ENCODE measurements at regions not wholly inside any gene's neighbourhood (a gene's known extent, or its start where the extent isn't known, plus 50 kb on each side); places are given as distances from the start of the nearest gene placed in this dataset.
"Not testable (repeated sequence)": the region's sequence is repeated elsewhere in the genome, so short reads cannot be mapped to it uniquely, and the experiment has no call there.

DNA sequence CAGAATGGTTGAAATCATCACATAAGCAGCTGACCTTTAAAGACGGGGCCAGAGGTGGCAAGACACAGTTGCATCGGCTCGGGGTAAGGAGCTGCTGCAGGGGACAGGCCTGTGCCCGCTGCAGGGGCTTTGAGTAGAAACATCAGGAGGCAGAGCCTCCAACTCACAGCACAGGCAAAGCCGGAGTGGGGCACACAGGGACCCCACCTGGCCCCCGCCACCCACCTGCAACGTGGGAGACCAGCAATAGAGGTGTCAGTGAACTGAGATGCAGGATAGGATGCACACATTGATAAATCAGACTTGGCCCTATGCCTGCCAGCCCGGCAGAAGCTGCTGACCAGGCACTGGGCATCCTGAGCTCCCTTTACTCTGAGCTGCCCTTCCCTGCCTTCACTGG lies 257.2 kb downstream of the NPHP4 start:
- no peak for DNase-seq (ENCODE audit: low read depth)

DNA sequence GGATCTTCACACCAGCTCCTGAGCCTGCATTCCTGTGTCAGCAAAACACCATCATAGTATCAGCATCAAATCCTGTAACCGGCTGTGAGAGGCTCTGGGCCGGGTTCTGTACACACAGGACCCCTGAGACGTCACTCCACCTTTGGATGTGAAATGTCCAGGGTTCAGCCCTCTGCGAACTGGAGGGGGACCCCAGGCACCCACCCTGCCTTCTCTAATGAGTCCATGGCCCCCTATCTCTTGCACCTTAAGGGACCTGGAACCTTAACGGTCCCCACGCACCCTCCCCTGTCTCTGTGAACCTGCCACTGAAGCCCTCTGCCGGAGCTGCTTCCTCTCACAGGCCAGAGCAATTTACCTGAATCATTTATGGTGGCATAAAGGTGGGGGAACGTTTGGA lies 257.8 kb downstream of the NPHP4 start:
- DNase-seq (ENCODE audit: low read depth): no peak

DNA sequence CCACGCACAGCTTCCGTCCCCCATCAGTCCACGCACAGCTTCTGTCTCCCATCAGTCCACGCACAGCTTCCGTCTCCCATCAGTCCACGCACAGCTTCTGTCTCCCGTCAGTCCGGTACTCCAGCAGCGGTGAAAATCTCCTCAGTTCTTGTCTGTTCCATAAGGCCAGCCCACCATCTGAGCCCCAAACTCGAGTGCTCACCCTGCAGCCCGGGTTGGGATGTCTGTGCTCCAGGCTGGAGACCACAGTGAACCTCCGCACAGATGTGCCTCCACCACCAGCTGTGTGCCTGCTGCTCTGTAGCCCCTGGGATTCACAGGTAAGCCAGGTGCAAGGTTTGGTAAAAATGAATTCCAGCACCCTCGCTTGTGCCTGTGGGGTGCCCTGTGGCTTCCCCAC lies 258.6 kb downstream of the NPHP4 start:
- DNase-seq (ENCODE audit: low read depth): no peak

DNA sequence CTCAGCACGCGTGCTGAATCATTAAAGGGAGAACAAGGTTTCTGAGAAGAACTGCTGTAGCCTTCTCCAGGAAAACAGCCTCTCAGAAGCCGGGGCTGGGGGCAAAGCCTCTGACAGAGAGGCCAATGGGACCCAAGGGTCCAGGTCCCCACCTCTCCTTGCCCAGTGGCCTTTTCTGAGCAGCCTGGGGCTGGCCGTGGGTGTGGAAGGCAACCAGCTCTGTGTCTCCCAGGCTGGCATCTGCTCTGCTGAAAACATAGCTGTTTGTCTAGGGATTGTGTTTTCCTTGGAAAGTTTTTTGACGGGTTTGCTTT lies 261.2 kb downstream of the NPHP4 start:
- no peak for DNase-seq (ENCODE audit: low read depth)

DNA sequence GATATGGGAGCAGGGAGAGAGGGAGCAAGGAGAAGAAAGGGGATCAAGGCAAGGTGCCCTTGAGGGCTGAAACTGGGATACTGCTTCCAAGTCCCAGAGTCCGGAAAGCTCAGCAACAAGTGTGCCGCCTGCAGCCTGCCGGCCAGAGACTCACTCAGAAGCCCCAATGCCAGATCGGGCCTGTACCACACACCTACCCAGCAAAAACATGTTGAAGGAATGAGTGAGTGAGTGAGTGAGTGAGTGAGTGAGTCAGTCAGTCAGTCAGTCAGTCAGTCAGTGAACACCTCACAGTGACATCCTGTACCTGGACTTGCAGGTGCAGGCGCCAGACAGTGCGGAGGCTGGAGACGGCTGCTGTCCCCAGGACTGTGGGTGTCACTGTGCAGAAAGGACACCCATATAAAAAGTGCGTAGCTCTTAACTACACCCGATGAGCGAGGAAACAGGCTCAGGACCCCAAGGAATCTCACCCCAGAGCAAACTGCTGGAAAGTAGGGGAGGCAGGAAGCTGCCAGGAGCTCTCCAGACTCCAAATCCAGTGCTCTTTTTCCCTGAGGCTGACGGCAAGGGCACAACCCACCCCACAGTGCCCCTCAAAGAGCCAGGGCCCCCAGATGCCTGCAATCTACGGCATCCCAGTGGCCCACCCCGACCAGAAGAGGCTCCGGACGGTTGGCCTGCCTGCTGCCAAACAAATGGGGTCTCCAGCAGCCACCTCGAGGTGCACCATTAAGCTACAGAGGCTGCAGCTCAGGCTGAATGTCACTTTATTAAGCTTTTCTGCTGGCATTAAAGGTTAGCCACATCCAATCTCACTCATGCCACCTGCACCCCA lies 261.7 kb downstream of the NPHP4 start:
- no peak for DNase-seq (ENCODE audit: low read depth)

DNA sequence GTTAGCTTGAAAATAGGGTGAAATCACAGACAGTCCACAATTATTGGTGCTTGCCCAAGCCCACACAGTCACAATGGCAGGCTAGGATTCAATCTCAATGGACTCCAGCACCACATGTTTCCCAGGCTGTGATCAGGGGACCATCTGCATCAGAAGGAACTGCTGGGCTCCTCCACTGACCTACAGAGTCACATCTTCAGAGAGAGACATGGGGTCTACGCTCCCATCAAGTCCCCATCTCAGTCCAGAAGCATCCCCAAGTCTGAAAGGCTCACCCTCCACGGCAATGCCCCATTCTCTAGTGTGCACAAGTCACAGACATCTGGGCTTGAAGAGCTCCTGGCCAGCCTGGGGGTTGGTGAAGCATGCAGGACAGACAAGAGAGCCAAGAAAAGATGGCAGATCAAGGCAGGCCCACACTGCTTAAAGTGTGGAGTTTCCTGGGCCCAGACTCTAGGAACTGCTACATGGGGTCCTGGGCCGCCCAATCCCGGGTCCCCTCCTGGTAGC lies 262.5 kb downstream of the NPHP4 start:
- DNase-seq (ENCODE audit: low read depth): no peak

DNA sequence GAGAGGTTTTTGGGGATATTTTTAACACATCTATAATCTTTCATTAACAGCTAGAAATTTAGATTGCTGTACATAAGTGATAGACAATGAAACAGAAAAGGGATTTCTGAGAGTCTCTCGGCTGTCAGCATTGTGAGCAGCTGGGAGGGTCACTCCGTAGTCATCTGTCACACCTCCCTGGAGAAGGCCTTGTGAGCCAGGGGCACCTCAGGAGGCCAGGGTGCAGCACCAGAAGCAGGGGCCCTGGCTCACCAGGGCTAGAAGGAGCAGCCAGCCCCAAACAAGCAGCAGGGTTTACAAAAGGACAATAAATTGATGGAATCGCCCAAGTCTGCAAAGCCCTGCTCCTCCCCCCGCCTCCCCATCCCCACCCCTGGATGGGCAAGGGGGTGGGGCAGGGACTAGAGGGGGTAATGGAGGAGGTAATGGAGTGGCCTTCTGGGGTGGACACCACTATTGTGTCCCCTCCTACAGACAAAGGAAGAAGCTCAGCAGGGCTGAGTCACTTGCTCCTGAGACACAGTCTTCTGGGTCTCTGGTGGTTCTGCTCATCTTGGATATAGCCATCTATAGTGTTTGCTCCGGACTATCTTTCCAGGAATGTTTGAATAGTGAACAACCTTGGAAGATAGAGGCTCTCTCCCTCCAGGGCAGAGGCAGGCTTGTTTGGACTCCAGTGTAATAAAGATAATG lies 263.4 kb downstream of the NPHP4 start:
- DNase-seq (ENCODE audit: low read depth): no peak

DNA sequence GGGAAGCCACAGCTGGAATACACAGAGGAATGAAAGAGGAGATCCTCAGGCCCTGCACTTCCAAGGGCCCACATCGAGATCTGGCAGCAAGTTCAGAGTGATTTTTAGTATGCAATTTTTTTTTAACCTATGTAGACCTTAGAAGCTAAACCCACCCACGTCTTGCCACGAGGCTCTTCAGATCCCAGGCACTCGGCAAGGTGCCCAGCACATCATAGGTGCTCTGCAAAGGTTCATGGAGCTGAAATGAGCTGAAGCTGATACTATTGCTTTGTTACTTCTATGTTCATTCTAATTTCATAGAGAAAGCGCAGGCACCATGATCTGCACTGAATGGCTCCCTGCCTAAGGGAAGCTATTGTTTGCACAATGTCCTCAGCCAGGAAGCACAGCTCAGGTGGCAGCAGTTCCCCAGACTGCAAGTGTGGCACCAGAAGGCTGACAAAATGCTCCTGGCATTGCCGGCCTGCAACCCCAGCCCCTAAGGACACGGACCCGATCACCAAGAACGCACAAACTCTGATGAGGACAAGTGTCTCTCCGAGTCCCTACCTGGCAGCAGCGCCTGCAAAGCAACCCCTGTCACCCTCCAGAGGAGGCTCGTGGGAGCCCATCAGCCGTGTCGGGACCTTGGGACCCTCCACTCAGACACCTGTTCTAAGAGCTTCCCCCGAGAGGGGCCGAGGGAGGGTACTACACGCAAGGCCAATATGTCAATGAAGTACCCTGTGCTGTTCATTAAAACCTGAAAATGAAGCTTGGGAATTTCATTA lies 264.2 kb downstream of the NPHP4 start:
- no peak for DNase-seq (ENCODE audit: low read depth)

DNA sequence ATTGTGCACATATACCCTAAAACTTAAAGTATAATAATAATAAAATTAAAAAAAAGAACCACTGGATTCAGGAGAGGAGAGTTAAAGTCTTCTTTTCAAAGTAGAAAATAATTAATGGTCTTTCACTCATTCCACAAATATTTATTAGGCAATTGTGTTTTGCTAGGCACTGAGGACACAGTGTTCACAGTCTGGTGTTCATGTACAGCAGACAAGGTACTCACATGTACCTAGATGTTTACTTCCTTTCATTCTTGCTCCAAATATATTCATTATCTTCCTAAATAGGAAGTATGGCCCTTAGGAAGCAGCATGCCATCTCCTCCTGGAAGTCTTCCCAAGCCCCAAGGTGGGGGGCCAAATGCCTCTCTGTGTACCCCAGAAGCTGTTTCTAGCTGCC lies 265.0 kb downstream of the NPHP4 start:
- no peak for DNase-seq (ENCODE audit: low read depth)

DNA sequence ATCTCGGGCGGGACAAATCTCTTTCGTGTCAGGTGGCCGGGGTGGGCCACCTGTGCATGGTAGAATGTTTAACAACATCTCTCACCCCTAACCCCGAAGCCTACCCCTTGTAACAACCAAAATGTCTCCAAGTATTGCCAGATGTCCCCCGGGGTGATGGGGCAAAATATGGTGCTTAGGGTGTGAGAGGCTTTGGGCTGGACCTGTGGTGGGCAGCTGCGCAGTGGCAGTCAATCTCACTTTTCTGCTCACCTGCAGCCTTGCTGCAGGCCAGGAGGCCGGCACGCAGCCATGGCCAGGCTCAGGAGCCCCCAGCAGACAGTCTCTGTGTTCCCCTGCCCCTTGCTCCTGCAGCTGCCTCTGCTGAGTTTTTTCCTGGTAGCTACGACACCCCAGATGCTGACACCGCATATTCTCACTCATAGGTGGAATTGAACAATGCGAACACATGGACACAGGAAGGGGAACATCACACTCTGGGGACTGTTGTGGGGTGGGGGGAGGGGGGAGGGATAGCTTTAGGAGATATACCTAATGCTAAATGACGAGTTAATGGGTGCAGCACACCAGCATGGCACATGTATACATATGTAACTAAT lies 265.5 kb downstream of the NPHP4 start:
- not testable (repeated sequence) for DNase-seq (ENCODE audit: low read depth)

DNA sequence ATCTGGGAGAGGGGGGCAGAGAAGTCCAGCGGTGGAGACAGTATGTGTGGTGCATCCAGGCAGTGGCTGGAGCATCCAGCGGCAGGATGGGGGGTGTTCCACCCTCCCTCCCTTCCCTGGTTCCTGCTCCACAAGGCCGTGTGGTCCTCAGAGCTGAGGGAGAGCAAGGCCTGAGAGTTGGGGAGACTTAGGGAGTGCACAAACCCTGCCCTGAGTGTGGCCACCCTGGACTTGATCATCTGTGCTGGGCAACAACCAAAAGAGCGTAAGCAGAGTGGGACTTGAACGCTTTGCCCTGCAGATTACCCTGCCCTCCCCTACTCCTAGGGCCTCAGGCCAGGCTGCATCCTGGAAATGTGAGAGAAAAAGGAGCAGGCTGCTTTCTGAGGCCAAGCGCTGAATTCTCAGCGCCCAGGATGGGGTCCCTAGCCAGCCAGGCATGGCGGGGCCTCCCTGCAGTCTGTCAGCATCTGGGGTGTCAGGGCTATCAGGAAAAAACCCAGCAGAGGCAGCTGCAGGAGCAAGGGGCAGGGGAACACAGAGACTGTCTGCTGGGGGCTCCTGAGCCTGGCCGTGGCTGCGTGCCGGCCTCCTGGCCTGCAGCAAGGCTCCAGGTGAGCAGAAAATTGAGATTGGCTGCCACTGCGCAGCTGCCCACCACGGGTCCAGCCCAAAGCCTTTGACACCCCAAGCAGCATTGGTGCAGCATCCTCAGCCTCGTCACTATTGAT lies 266.2 kb downstream of the NPHP4 start:
- no peak for DNase-seq (ENCODE audit: low read depth)

DNA sequence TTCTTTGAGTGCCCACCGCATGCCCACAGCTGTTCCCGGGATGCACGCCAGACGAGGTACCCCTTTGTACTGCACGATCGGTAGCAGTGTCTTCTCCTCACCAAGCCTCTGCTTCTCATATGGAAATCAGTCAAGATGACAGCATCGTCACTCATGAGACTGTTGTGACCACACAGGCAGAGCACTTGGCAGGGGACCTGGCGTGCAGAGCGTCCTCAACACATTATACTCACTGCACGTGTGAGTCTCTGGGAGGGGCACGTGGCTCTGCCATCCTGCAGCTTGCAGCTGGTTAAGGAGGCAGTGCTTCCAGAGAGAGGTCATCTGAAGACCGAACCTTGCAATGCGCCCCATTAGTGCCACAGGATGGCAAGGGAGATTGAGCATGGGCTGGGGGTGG lies 266.8 kb downstream of the NPHP4 start:
- no peak for DNase-seq (ENCODE audit: low read depth)

DNA sequence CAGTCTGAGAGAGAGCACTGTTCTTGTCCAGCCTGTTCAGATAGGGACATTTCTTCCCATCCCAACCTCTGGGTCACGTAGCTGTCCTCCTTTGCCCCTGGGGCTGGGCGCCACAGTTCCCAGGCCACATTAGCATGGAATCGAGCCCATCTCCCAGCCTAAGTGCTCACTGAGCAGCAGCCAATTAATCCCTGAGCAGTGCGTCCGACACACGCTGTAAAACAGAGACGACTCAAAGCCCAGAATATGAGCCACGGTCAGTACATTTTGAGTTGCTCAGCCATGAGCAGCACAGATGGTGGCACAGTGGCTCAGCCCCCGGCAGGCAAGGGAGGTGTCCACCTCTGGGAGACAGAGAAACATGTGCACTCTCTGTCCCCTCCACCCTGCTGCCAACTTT lies 267.4 kb downstream of the NPHP4 start:
- DNase-seq (ENCODE audit: low read depth): no peak

DNA sequence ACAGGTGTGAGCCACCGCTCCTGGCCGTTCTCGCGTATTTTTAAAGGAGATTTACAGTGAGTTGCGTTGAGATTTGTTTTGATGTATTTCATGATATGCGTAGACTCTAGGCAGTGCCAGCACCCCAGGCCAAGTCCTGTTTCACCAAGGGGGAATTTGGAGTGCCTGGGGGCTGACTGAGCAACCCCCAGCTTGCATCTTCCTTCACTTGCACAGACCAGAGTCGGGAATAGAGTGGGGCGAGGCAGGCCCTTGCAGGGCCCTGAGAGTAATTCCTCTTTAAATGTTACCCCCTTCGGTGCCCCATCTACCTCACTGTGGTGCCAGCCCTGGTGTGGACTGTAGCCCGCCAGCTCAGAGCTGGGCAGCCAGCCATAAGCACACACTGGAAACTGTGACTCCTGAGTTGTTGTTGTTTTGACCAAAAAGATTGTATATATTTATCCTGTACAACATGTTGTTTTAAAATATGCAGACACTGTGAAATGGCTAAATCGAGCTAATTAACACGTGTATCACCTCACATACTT lies 269.5 kb downstream of the NPHP4 start:
- DNase-seq (ENCODE audit: low read depth): no peak

DNA sequence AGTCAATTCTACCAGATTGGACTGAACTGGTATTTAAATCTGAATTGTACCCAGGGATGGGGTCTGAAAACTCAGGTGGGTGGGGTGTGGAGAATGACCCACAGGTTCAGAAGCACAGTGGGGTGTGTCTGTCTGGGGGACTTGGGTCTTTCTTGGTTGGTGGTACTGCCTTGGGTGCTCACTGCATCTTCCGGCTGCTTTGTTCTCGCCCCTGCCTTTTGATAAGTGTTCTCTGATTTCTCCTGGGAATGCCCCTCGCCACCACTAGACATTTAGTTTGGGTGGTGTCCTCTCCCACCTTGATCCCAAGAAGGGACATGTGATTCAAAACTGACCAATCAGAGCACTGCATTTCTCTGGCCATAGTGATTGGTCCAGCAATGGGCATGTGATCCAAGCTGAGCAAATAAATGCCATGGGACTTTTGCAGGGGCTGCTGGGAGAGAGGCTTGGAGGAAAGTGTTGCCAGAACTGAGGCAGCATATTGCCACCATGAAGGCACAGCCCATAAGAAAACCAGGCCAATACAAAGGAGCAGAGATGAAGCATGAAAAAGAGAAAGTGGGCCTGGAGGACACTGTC lies 270.5 kb downstream of the NPHP4 start:
- DNase-seq (ENCODE audit: low read depth): no peak

DNA sequence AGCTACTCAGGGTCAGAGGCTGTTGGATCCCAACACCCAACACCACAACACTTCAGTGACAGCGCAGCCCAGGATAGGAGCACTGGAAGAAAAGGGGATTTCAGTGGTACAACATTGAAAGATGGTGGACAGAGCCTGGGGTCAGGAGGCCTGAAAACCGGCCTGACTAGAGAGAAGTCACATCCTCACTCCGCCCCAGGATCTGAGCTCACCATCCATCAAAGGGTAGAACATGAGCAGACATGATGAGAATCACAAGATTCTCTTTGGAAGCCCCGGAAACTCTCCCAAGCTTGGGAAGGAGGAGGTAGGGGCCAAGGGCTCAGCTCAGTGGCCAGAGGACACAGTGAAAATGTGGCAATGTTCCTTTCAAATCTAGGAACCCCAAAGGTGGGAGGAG lies 271.3 kb downstream of the NPHP4 start:
- DNase-seq (ENCODE audit: low read depth): no peak

DNA sequence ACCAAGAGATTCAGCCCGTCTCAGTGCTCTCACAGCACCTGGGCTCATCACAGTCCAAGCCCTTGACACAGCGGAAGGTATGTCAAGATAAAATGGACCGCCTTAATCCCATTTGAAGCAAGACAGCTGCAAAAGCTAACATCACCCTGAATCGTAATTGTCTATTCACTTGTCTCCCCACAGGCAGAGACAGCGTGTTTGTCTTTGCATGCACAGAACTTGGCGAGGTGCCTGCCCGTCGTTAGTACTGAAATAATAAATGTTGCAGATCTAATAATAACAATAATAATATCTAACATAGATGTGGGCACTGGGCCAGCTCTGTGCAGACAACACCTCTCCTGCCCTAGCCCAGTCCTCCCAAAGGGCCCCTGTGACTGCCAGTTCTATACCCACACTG lies 271.7 kb downstream of the NPHP4 start:
- DNase-seq (ENCODE audit: low read depth): no peak

DNA sequence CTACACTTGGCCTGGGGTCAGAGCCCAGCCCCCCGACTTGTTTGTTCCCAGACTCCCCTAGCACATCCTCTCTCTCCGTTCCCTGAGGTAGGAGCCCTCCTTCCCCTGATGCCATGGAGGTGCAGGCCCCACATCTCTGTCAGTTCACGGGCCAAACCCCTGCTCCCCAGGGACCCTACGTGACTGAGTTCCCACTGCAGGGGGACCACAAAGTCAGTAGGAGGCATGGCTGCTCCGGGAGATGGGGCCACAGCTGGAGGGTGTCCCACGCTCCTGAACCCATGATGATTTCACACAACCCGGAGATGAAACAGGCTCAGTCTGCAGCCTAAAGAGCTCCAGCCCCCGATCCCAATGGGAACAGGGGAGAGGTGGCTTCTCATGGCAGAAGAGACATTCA lies 272.2 kb downstream of the NPHP4 start:
- no peak for DNase-seq (ENCODE audit: low read depth)

DNA sequence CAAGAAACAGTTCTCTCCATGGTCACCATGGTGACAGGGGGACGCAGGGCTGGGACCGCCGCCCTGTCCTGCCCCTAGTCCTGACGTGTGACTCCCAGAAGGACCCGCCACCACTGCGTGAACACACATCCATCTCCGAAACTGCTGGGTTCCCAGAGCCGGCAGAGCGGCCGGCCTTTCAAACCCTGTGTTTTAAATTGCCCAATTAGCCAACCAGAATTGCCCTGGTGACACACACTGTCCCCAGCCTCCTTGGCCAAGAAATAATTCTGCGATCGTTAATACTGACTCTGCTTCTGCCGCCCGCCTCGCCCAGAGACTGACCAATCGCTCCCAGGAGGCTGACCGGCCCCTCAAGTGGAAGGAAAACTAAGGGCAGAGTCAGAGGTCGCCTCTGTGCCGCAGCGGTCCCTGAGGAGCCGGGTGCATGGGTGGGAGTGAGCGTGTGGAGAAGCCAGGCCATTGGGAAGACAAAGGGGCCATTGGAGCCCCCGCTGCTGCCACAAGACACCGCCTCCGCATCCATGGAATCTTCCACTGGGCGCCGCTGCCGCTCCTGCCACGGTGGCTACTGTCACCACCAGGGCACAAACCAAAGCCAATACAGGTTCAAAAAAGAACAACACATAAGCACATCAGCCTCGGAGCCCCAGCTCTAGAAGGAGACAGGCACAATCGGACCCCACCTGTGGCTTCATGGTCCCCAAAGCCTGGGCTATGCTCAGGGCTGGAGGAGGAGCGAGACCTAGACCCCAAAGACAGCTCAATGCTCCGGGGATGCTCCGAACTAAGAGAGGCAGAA lies 273.2 kb downstream of the NPHP4 start:
- DNase-seq (ENCODE audit: low read depth): no peak
